DOHH2 (cell line): ENCODE measurements at regions not wholly inside any gene's neighbourhood (a gene's known extent, or its start where the extent isn't known, plus 50 kb on each side); places are given as distances from the start of the nearest gene placed in this dataset.

Experiments
- H3F3A ChIP-seq: fragments of 200-600 bp; sonication (generic), shearing (Covaris generic); 2 replicates; pipeline ENCODE4 v1.6.0; 2016; ENCODE audit warnings: antibody characterized with exemption, mild to moderate bottlenecking; ENCODE audit not compliant: control insufficient read depth, insufficient read depth
- H3K27ac ChIP-seq: fragments of 200-600 bp; sonication (generic); 2 replicates; pipeline ENCODE4 v1.5.1; 2014; ENCODE audit warnings: low read depth, mild to moderate bottlenecking, low read length, moderate library complexity
- H3K27me3 ChIP-seq: fragments of 200-600 bp; sonication (generic); 2 replicates; pipeline ENCODE4 v1.6.1; 2014; ENCODE audit warnings: mild to moderate bottlenecking, low read length, mixed read lengths; ENCODE audit not compliant: control insufficient read depth
- H3K36me3 ChIP-seq: fragments of 200-600 bp; sonication (generic); 2 replicates; pipeline ENCODE4 v1.6.1; 2014; ENCODE audit warnings: mild to moderate bottlenecking, low read length, moderate library complexity, mixed read lengths; ENCODE audit not compliant: control insufficient read depth
- H3K4me1 ChIP-seq: fragments of 200-600 bp; sonication (generic); 2 replicates; pipeline ENCODE4 v1.6.1; 2014; ENCODE audit warnings: mild to moderate bottlenecking, low read length, mixed read lengths; ENCODE audit not compliant: control insufficient read depth
- H3K4me2 ChIP-seq: fragments of 200-600 bp; sonication (generic); 2 replicates; pipeline ENCODE4 v1.6.0; 2014; ENCODE audit warnings: mild to moderate bottlenecking, low read length, moderate library complexity
- H3K4me3 ChIP-seq: fragments of 200-600 bp; sonication (generic); 2 replicates; pipeline ENCODE4 v1.5.1; 2014; ENCODE audit warnings: mild to moderate bottlenecking, low read length, mixed read lengths
- H3K79me2 ChIP-seq: fragments of 200-600 bp; sonication (generic); 2 replicates; pipeline ENCODE4 v1.6.1; 2014; ENCODE audit warnings: mild to moderate bottlenecking, low read length, mixed read lengths; ENCODE audit not compliant: control insufficient read depth
- H3K9me2 ChIP-seq: fragments of 200-600 bp; sonication (generic); replicated peaks from 2 replicates; pipeline ENCODE4 v1.6.1; 2014; ENCODE audit warnings: mild to moderate bottlenecking, low read length, mixed read lengths; ENCODE audit not compliant: control insufficient read depth
- H3K9me3 ChIP-seq: fragments of 200-600 bp; sonication (generic); 2 replicates; pipeline ENCODE4 v1.6.1; 2014; ENCODE audit warnings: antibody characterized with exemption, low read length, mixed read lengths; ENCODE audit not compliant: control insufficient read depth, insufficient read depth
- H4K20me1 ChIP-seq: fragments of 200-600 bp; sonication (generic); 2 replicates; pipeline ENCODE4 v1.6.0; 2014; ENCODE audit warnings: low read depth, mild to moderate bottlenecking, antibody characterized with exemption, low read length, moderate library complexity; ENCODE audit not compliant: control insufficient read depth, insufficient read depth
- EZH2phosphoT487 ChIP-seq: fragments of 200-600 bp; sonication (generic); IDR thresholded peaks from 2 replicates; pipeline ENCODE4 v1.6.1; 2017; ENCODE audit warnings: borderline replicate concordance, mild to moderate bottlenecking, antibody characterized with exemption, low read length, moderate library complexity, mixed read lengths
- TF ChIP-seq, protein P1 (sequence below): fragments of 200-600 bp; sonication (generic); IDR thresholded peaks from one replicate; pipeline ENCODE4 v1.5.1; 2014; ENCODE audit warnings: antibody characterized with exemption, mild to moderate bottlenecking, low read depth, low read length; ENCODE audit not compliant: poor library complexity, severe bottlenecking

DNA sequence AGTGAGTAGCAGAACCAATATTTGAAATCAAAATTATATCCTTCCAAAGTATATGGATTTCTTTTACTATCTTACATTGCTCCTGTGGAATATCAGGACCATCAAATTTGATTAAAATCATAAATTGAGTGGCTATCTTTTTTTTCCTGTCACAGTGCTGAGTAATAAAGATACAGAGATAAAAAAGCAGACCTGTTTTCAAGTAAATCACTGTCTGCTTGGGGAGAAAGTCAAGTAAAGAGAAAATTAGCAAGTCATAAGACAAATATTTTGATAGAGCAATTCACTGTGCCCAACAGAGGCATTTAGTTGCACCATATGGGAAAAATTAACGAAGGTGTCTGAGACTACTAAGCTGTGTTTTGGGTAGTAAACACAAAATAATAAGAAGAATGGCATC lies 933.7 kb downstream of the NTRK3 start:
- Histone ChIP-seq H3K27ac (no peak overlapping the region), H3K36me3 (no peaks in the 10 kb centered on the region), H3K79me2 (no peaks in the 10 kb centered on the region), H3K9me3 (no peaks in the 10 kb centered on the region), H3K4me2 (no peak overlapping the region), H4K20me1 (no peaks in the 10 kb centered on the region), H3K4me1 (no peaks in the 10 kb centered on the region), H3K27me3 (no peaks in the 10 kb centered on the region), H3K4me3 (no peak overlapping the region), H3F3A (no peaks in the 10 kb centered on the region), H3K9me2 (no peaks in the 10 kb centered on the region)
- TF ChIP-seq, protein P1, sequence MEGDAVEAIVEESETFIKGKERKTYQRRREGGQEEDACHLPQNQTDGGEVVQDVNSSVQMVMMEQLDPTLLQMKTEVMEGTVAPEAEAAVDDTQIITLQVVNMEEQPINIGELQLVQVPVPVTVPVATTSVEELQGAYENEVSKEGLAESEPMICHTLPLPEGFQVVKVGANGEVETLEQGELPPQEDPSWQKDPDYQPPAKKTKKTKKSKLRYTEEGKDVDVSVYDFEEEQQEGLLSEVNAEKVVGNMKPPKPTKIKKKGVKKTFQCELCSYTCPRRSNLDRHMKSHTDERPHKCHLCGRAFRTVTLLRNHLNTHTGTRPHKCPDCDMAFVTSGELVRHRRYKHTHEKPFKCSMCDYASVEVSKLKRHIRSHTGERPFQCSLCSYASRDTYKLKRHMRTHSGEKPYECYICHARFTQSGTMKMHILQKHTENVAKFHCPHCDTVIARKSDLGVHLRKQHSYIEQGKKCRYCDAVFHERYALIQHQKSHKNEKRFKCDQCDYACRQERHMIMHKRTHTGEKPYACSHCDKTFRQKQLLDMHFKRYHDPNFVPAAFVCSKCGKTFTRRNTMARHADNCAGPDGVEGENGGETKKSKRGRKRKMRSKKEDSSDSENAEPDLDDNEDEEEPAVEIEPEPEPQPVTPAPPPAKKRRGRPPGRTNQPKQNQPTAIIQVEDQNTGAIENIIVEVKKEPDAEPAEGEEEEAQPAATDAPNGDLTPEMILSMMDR: no peak
- no peak for TF ChIP-seq EZH2phosphoT487

DNA sequence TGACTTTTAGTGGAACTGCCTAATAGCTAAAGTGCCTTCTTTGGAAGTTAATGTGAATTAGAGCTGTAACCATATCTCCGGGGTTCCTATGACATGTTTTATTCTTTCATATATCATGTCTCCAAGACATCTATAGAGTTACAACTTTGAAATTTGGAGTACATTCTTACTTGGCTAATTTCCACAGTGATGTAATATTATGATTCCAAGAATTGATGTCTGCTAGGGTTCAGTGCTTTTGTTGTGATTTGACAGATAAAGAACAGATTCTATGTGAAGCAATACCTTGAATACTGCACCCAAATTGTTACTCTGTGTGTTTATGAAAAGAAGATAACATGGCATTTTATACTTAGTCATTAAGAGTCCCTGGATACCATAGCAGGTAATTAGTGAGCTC lies 934.3 kb downstream of the NTRK3 start:
- Histone ChIP-seq H3K36me3 (no peaks in the 10 kb centered on the region), H3K27ac (no peak overlapping the region), H3F3A (no peaks in the 10 kb centered on the region), H3K27me3 (no peaks in the 10 kb centered on the region), H4K20me1 (no peaks in the 10 kb centered on the region), H3K4me3 (no peak overlapping the region), H3K4me1 (no peaks in the 10 kb centered on the region), H3K9me3 (no peaks in the 10 kb centered on the region), H3K9me2 (no peaks in the 10 kb centered on the region), H3K79me2 (no peaks in the 10 kb centered on the region), H3K4me2 (no peak overlapping the region)
- TF ChIP-seq, protein P1: no peak
- no peak for TF ChIP-seq EZH2phosphoT487

DNA sequence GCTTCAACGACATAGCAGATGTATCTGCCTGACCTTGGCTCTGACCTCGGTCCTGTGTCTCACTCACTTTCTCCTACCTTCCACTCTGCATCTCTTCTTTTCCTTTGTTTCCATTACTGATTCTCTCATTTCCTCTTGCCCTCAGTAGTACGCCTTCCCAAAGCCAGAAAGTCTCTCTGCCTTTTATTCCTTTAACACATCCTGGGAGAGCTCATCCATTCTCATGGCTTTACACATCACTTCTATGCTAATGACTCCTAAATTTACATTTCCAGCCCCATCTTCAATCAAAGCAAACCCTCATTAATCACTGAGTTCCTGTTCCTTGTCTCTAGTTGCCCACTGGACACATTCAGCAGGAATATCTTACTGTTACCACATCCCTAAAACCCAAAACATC lies 938.6 kb downstream of the NTRK3 start:
- H3K27me3 ChIP-seq: no peaks in the 10 kb centered on the region
- no peaks in the 10 kb centered on the region for H3K79me2 ChIP-seq
- H3K36me3 ChIP-seq: no peaks in the 10 kb centered on the region
- H3F3A ChIP-seq: no peaks in the 10 kb centered on the region
- H3K9me3 ChIP-seq: no peaks in the 10 kb centered on the region
- H3K9me2 ChIP-seq: no peaks in the 10 kb centered on the region
- no peaks in the 10 kb centered on the region for H3K4me1 ChIP-seq
- no peak overlapping the region for H3K4me2 ChIP-seq
- H3K4me3 ChIP-seq: no peak overlapping the region
- no peak overlapping the region for H3K27ac ChIP-seq
- no peaks in the 10 kb centered on the region for H4K20me1 ChIP-seq
- TF ChIP-seq, protein P1: no peak
- no peak for TF ChIP-seq EZH2phosphoT487

DNA sequence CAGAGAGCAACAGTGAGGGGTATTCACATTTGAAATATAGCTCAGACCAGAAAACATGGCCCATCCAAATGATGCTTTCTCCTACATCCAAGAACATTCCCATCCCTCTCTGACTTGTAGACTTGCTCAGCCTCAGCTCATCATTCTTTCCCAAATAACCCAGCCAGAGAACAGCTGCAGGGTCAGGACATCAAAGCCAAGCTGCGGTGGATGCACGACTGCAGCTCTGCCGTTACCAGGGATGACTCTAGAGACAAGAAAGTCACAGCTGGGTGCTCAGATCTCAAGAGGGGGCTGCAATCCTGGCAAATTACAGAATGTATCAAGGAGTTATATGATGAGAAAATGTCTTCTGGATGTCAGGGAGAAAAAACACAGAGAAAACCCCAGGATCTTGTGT lies 944.3 kb downstream of the NTRK3 start:
- Histone ChIP-seq H3K9me3 (no peaks in the 10 kb centered on the region), H3K4me3 (no peak overlapping the region), H3K9me2 (no peaks in the 10 kb centered on the region), H3K4me2 (no peak overlapping the region), H3K36me3 (no peaks in the 10 kb centered on the region), H3F3A (no peaks in the 10 kb centered on the region), H3K27me3 (no peaks in the 10 kb centered on the region), H3K27ac (no peak overlapping the region), H4K20me1 (no peaks in the 10 kb centered on the region), H3K4me1 (no peaks in the 10 kb centered on the region), H3K79me2 (no peaks in the 10 kb centered on the region)
- no peak for TF ChIP-seq EZH2phosphoT487
